HG02970 (cell line): ENCODE measurements at regions not wholly inside any gene's neighbourhood (a gene's known extent, or its start where the extent isn't known, plus 50 kb on each side); places are given as distances from the start of the nearest gene placed in this dataset.

Source experiments
- ATAC-seq: cut with Tn5 transposase; IDR thresholded peaks from one replicate; pipeline ENCODE4 v1.9.1; 2021; ENCODE audit warnings: mild to moderate bottlenecking, moderate library complexity, moderate number of reproducible peaks; ENCODE audit not compliant: unreplicated experiment, low FRiP score

GRCh38 chr2:56133931-56134629, 49.7 kb upstream of the CCDC85A start:
- ATAC-seq = no peak
